Endothelial cell of umbilical vein (primary cell): ENCODE measurements at regions not wholly inside any gene's neighbourhood (a gene's known extent, or its start where the extent isn't known, plus 50 kb on each side); places are given as distances from the start of the nearest gene placed in this dataset.

ENCODE experiments used
- BruUV-seq: library from RNA; stranded (reverse); fragments of 400-500 nt; replicated peaks from 2 replicates; lab custom pipeline; 2021; lab: Mats Ljungman, UMichigan
- CTCF ChIA-PET: fragments of 300-600, 350-600 bp; sonication (Branson Sonifier 250); formaldehyde crosslinking; loops from one replicate; lab custom pipeline; 2021; ENCODE audit warnings: antibody characterized with exemption, inconsistent platforms; lab: Charles Lee
- POLR2A ChIA-PET: fragments of 300-600, 350-600 bp; sonication (Branson Sonifier 250); formaldehyde crosslinking; loops from one replicate; lab custom pipeline; 2021; ENCODE audit warnings: antibody characterized with exemption, inconsistent platforms; lab: Charles Lee
- DNase-seq: peaks from one replicate; pipeline ENCODE4 v3.0.0-alpha.2; 2011; ENCODE audit warnings: low read depth, low spot score
- FAIRE-seq: peaks from 2 replicates; lab custom pipeline; 2011; peaks lifted over from hg19 to GRCh38; lab: Jason Lieb, UNC
- H2AFZ ChIP-seq: 2 replicates; pipeline ENCODE4 v1.6.0; 2012; ENCODE audit warnings: low read depth, low read length, control low read depth, inconsistent platforms
- H3K27ac ChIP-seq: 2 replicates; pipeline ENCODE4 v1.5.1; 2011; ENCODE audit warnings: low read depth, mild to moderate bottlenecking, control low read depth, low read length, moderate library complexity; ENCODE audit not compliant: insufficient read depth
- H3K27me3 ChIP-seq, 2 experiments: 2 replicates each; pipeline versions ENCODE4 v1.6.0 to v1.6.1; 2011; ENCODE audit warnings: low read length in 2 of 2, mixed read lengths in 1 of 2; ENCODE audit not compliant: control insufficient read depth in 2 of 2, insufficient read depth in 2 of 2
- H3K36me3 ChIP-seq, 2 experiments: 2 replicates in 1 of 2; 3 replicates in 1 of 2; pipeline ENCODE4 v1.5.1; 2011; ENCODE audit warnings: low read length in 2 of 2, mild to moderate bottlenecking in 1 of 2, moderate library complexity in 1 of 2; ENCODE audit not compliant: control insufficient read depth in 2 of 2, insufficient read depth in 2 of 2; ENCODE audit errors: extremely low read depth in 1 of 2
- H3K4me1 ChIP-seq: 3 replicates; pipeline ENCODE4 v1.5.1; 2011; ENCODE audit warnings: mild to moderate bottlenecking, low read length; ENCODE audit not compliant: control insufficient read depth, insufficient read depth; ENCODE audit errors: extremely low read depth
- H3K4me2 ChIP-seq: 2 replicates; pipeline ENCODE4 v1.6.1; 2011; ENCODE audit warnings: low read length, control low read depth, mixed read lengths; ENCODE audit not compliant: insufficient read depth
- H3K4me3 ChIP-seq, 3 experiments: fragments of 200-600 bp in 1 of 3; sonication (generic), shearing (Covaris generic) in 1 of 3; replicated peaks in 1 of 3; 2 replicates each; pipeline ENCODE4 v1.5.1; 2011 to 2016; ENCODE audit warnings: control low read depth in 3 of 3, low read length in 3 of 3, mild to moderate bottlenecking in 2 of 3, inconsistent platforms in 1 of 3, low read depth in 1 of 3, moderate library complexity in 1 of 3; ENCODE audit not compliant: insufficient read depth in 1 of 3
- H3K79me2 ChIP-seq: 2 replicates; pipeline ENCODE4 v1.6.0; 2012; ENCODE audit warnings: low read length, inconsistent platforms; ENCODE audit not compliant: control insufficient read depth, insufficient read depth
- H3K9ac ChIP-seq: replicated peaks from 2 replicates; pipeline ENCODE3; 2011; ENCODE audit warnings: low read length, control low read depth; ENCODE audit not compliant: insufficient read depth; ENCODE audit errors: extremely low read depth
- H3K9me1 ChIP-seq: replicated peaks from 3 replicates; pipeline ENCODE4 v1.6.0; 2011; ENCODE audit warnings: mild to moderate bottlenecking, low read length; ENCODE audit not compliant: control insufficient read depth, insufficient read depth; ENCODE audit errors: extremely low read depth
- H3K9me3 ChIP-seq: replicated peaks from 2 replicates; pipeline ENCODE4 v1.5.1; 2012; ENCODE audit warnings: low read length, inconsistent platforms; ENCODE audit not compliant: control insufficient read depth, insufficient read depth
- H4K20me1 ChIP-seq: replicated peaks from 2 replicates; pipeline ENCODE3; 2011; ENCODE audit warnings: mild to moderate bottlenecking, low read length; ENCODE audit not compliant: control insufficient read depth, insufficient read depth; ENCODE audit errors: extremely low read depth
- CTCF ChIP-seq, 2 donors: IDR thresholded peaks; 1 replicate in 1 of 2; 2 replicates in 1 of 2; pipeline ENCODE4 v1.5.1; 2011; ENCODE audit warnings: low read length in 2 of 2, mild to moderate bottlenecking in 2 of 2, moderate library complexity in 2 of 2, control low read depth in 1 of 2, inconsistent platforms in 1 of 2, low read depth in 1 of 2; ENCODE audit not compliant: insufficient read depth in 1 of 2; ENCODE audit errors: extremely low read depth in 1 of 2
- EZH2 ChIP-seq: IDR thresholded peaks from 2 replicates; pipeline ENCODE4 v1.6.1; 2012; ENCODE audit warnings: borderline replicate concordance, low read depth, mild to moderate bottlenecking, moderate library complexity, low read length, inconsistent platforms; ENCODE audit not compliant: severe bottlenecking
- FOS ChIP-seq: IDR thresholded peaks from 2 replicates; pipeline ENCODE4 v1.6.1; 2011; ENCODE audit warnings: mild to moderate bottlenecking, low read length, moderate library complexity, borderline replicate concordance; ENCODE audit not compliant: insufficient read depth
- GATA2 ChIP-seq: IDR thresholded peaks from 2 replicates; pipeline ENCODE4 v1.7.0; 2011; ENCODE audit warnings: low read depth, mild to moderate bottlenecking, moderate library complexity, mixed read lengths, low read length; ENCODE audit not compliant: insufficient read length, insufficient read depth
- JUN ChIP-seq: IDR thresholded peaks from 2 replicates; pipeline ENCODE4 v1.6.1; 2011; ENCODE audit warnings: borderline replicate concordance, low read depth; ENCODE audit not compliant: insufficient read length, insufficient read depth
- MAX ChIP-seq: IDR thresholded peaks from 2 replicates; pipeline ENCODE4 v1.6.1; 2011; ENCODE audit not compliant: insufficient read depth, insufficient read length
- MYC ChIP-seq: IDR thresholded peaks from one replicate; pipeline ENCODE4 v1.6.1; 2011; ENCODE audit warnings: mild to moderate bottlenecking, low read depth, low read length
- POLR2A ChIP-seq: IDR thresholded peaks from 2 replicates; pipeline ENCODE4 v1.6.1; 2012; ENCODE audit warnings: low read depth, mild to moderate bottlenecking, control low read depth, low read length
- POLR2AphosphoS5 ChIP-seq: IDR thresholded peaks from 2 replicates; pipeline ENCODE4 v1.6.1; 2012; ENCODE audit warnings: low read depth, mild to moderate bottlenecking, control low read depth, low read length, moderate library complexity; ENCODE audit not compliant: insufficient read depth
- dilution Hi-C: fragments of 300-500 bp; cut with MboI; formaldehyde crosslinking; loops from one replicate; pipeline ENCODE4 v1.15.0; 2019; ENCODE audit warnings: low sequenced_read_pairs; ENCODE audit not compliant: extremely low pct_ligation_motif_present
- intact Hi-C: fragments of 100-400 bp; cut with micrococcal nuclease; formaldehyde crosslinking; loops from one replicate; pipeline ENCODE4 v1.10.0; 2022

GRCh38 chr9:21686738-21687137 is 115.7 kb upstream of the MTAP start:
- no TSS peak for BruUV-seq
- POLR2A ChIA-PET = no interaction called here

GRCh38 chr9:21687351-21687750 is 115.1 kb upstream of the MTAP start:
- H3K27me3 ChIP-seq = no peaks in the 10 kb centered on the region
- DNase-seq (no peak), FAIRE-seq (no peak)
- dilution Hi-C loops = loop anchor here (10.0 kb wide), 1 partner anchor 133 kb away; no protein-coding TSS in a partner anchor
- no peak overlapping the region for H2AFZ ChIP-seq
- H3K9me3 ChIP-seq = no peaks in the 10 kb centered on the region
- H3K9me1 ChIP-seq = no peaks in the 10 kb centered on the region
- no peak overlapping the region for H3K4me2 ChIP-seq
- intact Hi-C loops = loop anchor here (10.0 kb wide), 1 partner anchor 417 kb away; no protein-coding TSS in a partner anchor
- H3K4me1 ChIP-seq = peaks cover 71% of the 10 kb centered on the region
- no peak for TF ChIP-seq GATA2
- no peak for TF ChIP-seq JUN
- no peak for TF ChIP-seq MAX
- no peak for TF ChIP-seq POLR2A
- TF ChIP-seq FOS = no peak
- no peak for TF ChIP-seq EZH2
- TF ChIP-seq POLR2AphosphoS5 = no peak
- no peak for TF ChIP-seq MYC
- no peak for TF ChIP-seq CTCF (IDR thresholded peaks at IDR 0.05; ENCODE audit: extremely low read depth in 1 of 2, insufficient read depth in 1 of 2, low read depth in 1 of 2, low read length in 2 of 2)
- BruUV-seq = no TSS peak
- H3K9ac ChIP-seq = no peak overlapping the region
- H3K36me3 ChIP-seq = no peaks in the 10 kb centered on the region
- ChIA-PET POLR2A (no interaction called here), CTCF (interaction anchor here (1.3 to 7.2 kb wide), 2 partner anchors 20 to 111 kb away, joined by 3 to 42 read pairs; no protein-coding TSS in a partner anchor)
- H3K4me3 ChIP-seq = no peak overlapping the region
- H3K79me2 ChIP-seq = peaks cover 9% of the 10 kb centered on the region
- H3K27ac ChIP-seq = peak overlapping the region; percentile 70
- no peaks in the 10 kb centered on the region for H4K20me1 ChIP-seq

More at GRCh38 chr9:21686738-21687137, 115.7 kb upstream of the MTAP start:
- no peaks in the 10 kb centered on the region for H3K27me3 ChIP-seq
- CTCF ChIA-PET = interaction anchor here (0.9 to 7.2 kb wide), 2 partner anchors 21 to 221 kb away, joined by 4 to 42 read pairs; no protein-coding TSS in a partner anchor
- peak overlapping the region; percentile 10 for H2AFZ ChIP-seq
- no peaks in the 10 kb centered on the region for H3K9me3 ChIP-seq
- H3K9me1 ChIP-seq = no peaks in the 10 kb centered on the region
- TF ChIP-seq FOS (no peak), POLR2A (no peak), MAX (no peak)
- no peak for DNase-seq
- peaks cover 9% of the 10 kb centered on the region for H3K79me2 ChIP-seq
- no peaks in the 10 kb centered on the region for H4K20me1 ChIP-seq
- peaks cover 77% of the 10 kb centered on the region for H3K4me1 ChIP-seq
- no peaks in the 10 kb centered on the region for H3K36me3 ChIP-seq
- no peak overlapping the region for H3K4me3 ChIP-seq
- dilution Hi-C loops = loop anchor here (10.0 kb wide), 1 partner anchor 132 kb away; no protein-coding TSS in a partner anchor
- peak overlapping the region; percentile 96 for H3K27ac ChIP-seq
- FAIRE-seq = no peak
- intact Hi-C loops = loop anchor here (10.0 kb wide), 1 partner anchor 418 kb away; no protein-coding TSS in a partner anchor
- no peak overlapping the region for H3K9ac ChIP-seq
- peak overlapping the region; percentile 57 for H3K4me2 ChIP-seq
